Kidney (tissue), 13 donors: ENCODE measurements at regions not wholly inside any gene's neighbourhood (a gene's known extent, or its start where the extent isn't known, plus 50 kb on each side); places are given as distances from the start of the nearest gene placed in this dataset.

Experiments
- DNase-seq, 5 donors: peaks; one replicate each; pipeline ENCODE4 v3.0.0-alpha.2; 2013 to 2020
- FAIRE-seq: peaks from 2 replicates; lab custom pipeline; 2012; peaks lifted over from hg19 to GRCh38; lab: Jason Lieb, UNC
- H3K27ac ChIP-seq, 2 donors: one replicate each; pipeline ENCODE4 v1.7.0; 2013; ENCODE audit warnings: low read depth in 2 of 2, low read length in 2 of 2, inconsistent platforms in 1 of 2
- H3K27me3 ChIP-seq: one replicate; pipeline ENCODE4 v1.7.1; 2013; ENCODE audit warnings: low read length, inconsistent platforms; ENCODE audit not compliant: control insufficient read depth, insufficient read depth
- H3K36me3 ChIP-seq, 3 donors: one replicate each; pipeline versions ENCODE4 v1.7.0 to v1.7.1; 2013; ENCODE audit warnings: low read length in 3 of 3, control low read depth in 1 of 3, inconsistent platforms in 1 of 3; ENCODE audit not compliant: insufficient read depth in 3 of 3, control insufficient read depth in 2 of 3
- H3K4me1 ChIP-seq, 3 donors: one replicate each; pipeline versions ENCODE4 v1.7.0 to v1.7.1; 2013; ENCODE audit warnings: low read length in 3 of 3, inconsistent platforms in 1 of 3, low read depth in 1 of 3; ENCODE audit not compliant: control insufficient read depth in 2 of 3, insufficient read depth in 2 of 3
- H3K4me3 ChIP-seq, 3 donors: one replicate each; pipeline versions ENCODE4 v1.7.0 to v1.8.1; 2013; ENCODE audit warnings: low read length in 3 of 3, control low read depth in 1 of 3, inconsistent platforms in 1 of 3
- H3K9ac ChIP-seq, 3 donors: one replicate each; pipeline versions ENCODE4 v1.7.0 to v1.7.1; 2013; ENCODE audit warnings: low read length in 3 of 3, control low read depth in 1 of 3, inconsistent platforms in 1 of 3
- H3K9me3 ChIP-seq, 3 donors: one replicate each; pipeline versions ENCODE4 v1.7.0 to v1.7.1; 2013; ENCODE audit warnings: low read length in 3 of 3, control low read depth in 1 of 3, inconsistent platforms in 1 of 3; ENCODE audit not compliant: control insufficient read depth in 2 of 3, insufficient read depth in 1 of 3
- intact Hi-C: fragments of 100-400 bp; cut with DNase I; formaldehyde crosslinking; loops from one replicate; pipeline ENCODE4 v1.11.1; 2022
- TF ChIP-seq, protein P1 (sequence below): IDR thresholded peaks from 3 replicates; pipeline ENCODE4 v1.5.1; 2012; ENCODE audit warnings: mild to moderate bottlenecking, moderate library complexity, borderline replicate concordance; ENCODE audit not compliant: insufficient read depth; ENCODE audit errors: extremely low read depth
- donor health status: control.
- donor health status: control.
- donor health status: control.
- donor health status: control.
- donor health status: control.
- donor health status: DM: yes; HTN: yes; CAD: no.
- donor health status: Normal renal cell carcinoma (clear cell type).

DNA sequence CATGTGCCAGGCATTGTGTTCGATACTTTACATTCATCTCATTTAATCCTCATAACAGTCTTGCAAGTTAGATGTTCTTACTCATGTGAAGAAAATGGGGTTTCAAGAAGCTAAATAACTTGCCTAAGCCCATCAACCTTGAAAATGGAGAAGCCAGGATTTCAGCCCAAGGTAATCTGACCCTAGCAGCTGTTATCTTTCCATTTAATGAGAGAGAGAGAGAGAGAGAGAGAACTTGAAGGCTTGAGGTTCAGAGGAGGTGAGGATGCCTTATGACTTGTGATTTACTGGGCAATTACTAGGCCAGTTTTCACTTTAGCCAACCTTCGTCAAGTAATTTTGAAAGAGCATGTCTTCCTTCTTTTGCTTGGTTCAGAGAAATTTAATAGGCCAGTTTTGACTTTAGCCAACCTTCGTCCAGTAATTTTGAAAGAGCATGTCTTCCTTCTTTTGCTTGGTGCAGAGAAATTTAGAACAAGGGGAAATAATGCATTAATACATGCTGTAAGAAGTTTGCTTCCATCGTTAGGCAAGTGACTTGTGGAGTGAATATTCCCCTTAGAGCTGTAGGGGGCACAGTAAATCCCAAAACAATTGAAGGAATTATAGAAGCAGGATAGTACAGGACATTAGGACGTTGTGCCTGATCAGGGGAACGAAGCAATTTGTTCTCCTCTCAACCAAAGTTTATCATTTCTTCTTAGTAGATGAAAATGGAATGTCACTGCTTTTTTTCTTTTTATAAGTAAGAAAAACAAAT lies 143.0 kb upstream of the BMPER start:
- TF ChIP-seq, protein P1, sequence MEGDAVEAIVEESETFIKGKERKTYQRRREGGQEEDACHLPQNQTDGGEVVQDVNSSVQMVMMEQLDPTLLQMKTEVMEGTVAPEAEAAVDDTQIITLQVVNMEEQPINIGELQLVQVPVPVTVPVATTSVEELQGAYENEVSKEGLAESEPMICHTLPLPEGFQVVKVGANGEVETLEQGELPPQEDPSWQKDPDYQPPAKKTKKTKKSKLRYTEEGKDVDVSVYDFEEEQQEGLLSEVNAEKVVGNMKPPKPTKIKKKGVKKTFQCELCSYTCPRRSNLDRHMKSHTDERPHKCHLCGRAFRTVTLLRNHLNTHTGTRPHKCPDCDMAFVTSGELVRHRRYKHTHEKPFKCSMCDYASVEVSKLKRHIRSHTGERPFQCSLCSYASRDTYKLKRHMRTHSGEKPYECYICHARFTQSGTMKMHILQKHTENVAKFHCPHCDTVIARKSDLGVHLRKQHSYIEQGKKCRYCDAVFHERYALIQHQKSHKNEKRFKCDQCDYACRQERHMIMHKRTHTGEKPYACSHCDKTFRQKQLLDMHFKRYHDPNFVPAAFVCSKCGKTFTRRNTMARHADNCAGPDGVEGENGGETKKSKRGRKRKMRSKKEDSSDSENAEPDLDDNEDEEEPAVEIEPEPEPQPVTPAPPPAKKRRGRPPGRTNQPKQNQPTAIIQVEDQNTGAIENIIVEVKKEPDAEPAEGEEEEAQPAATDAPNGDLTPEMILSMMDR: no peak
- no peaks in the 10 kb centered on the region for H3K36me3 ChIP-seq
- no peaks in the 10 kb centered on the region for H3K27me3 ChIP-seq
- no peak overlapping the region for H3K4me3 ChIP-seq
- no peak overlapping the region for H3K27ac ChIP-seq
- FAIRE-seq (no peak), DNase-seq (peak in 3 of 5 donors; percentile 49 to 88 (median 70))
- H3K9me3 ChIP-seq: no peaks in the 10 kb centered on the region
- intact Hi-C loops: no loop called here
- no peak overlapping the region for H3K9ac ChIP-seq
- H3K4me1 ChIP-seq: no peaks in the 10 kb centered on the region

DNA sequence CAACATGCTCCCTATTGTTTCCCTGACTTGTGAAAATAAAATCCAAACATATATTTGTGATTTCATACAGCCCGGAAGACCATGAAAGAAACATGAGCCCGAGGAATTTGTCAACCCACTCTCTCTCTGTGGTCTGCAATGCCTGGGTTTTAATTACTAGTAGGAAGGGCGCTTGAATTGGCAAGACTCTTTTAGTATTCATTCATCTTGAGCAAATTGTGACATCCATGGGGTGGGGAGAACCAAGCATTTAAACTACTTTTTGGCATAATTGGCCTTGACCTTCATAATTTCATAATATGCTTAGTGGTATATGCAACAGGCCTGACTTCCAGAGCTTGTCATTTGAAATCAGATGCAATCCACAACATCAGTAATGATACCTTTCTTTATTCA lies 142.4 kb upstream of the BMPER start:
- DNase-seq (peak in 2 of 5 donors; percentile 51 to 64), FAIRE-seq (no peak)
- Histone ChIP-seq H3K9me3 (no peaks in the 10 kb centered on the region), H3K4me3 (no peak overlapping the region), H3K9ac (no peak overlapping the region), H3K27me3 (no peaks in the 10 kb centered on the region), H3K36me3 (no peaks in the 10 kb centered on the region), H3K4me1 (no peaks in the 10 kb centered on the region), H3K27ac (no peak overlapping the region)
- TF ChIP-seq, protein P1: no peak
- intact Hi-C loops: no loop called here

DNA sequence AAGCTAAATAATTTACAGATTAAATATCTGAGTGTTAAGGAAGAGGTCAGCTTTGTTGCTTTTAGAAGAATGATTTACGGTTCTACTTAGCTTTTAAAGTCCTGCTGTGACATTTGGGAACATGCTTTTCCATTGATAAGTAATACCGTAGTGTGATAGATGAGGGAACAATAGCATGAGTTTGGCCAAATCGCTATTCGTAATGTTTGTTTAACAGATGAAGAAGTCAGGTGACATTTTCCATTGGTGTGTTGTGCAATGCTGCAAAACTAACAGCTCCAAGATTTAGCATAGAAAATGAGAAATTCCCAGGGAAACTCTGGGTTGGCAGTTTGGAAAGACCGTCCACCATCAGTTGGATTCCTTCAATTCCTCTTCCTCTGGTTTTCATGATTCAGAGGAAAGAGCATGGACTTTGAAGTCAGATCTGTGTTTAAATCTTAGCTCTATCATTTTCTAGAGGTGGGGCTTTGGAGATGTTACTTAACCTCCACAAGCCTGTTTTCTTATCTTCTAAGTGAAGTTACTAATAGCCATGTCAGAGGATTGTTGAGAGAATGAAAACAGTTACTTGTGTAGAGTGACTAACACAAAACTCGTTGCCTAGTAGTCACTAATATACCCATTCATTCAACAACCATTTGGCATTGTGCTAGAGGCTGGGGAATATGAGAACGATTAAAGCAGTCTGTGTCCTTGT lies 140.4 kb upstream of the BMPER start:
- TF ChIP-seq, protein P1: no peak
- Histone ChIP-seq H3K9me3 (no peaks in the 10 kb centered on the region), H3K27me3 (no peaks in the 10 kb centered on the region), H3K9ac (no peak overlapping the region), H3K4me1 (no peaks in the 10 kb centered on the region), H3K36me3 (no peaks in the 10 kb centered on the region), H3K27ac (no peak overlapping the region), H3K4me3 (no peak overlapping the region)
- intact Hi-C loops: no loop called here
- FAIRE-seq (no peak), DNase-seq (peak in 2 of 5 donors; percentile 46 to 54)
